HEK293T (cell line): ENCODE measurements at regions not wholly inside any gene's neighbourhood (a gene's known extent, or its start where the extent isn't known, plus 50 kb on each side); places are given as distances from the start of the nearest gene placed in this dataset.
"Not testable (repeated sequence)": the region's sequence is repeated elsewhere in the genome, so short reads cannot be mapped to it uniquely, and the experiment has no call there.

Experiments used
- CTCF ChIA-PET: fragments of 350-600 bp; formaldehyde crosslinking; extraction: SDS; loops from one replicate; lab custom pipeline; 2021; ENCODE audit warnings: antibody characterized with exemption, inconsistent platforms; lab: Yijun Ruan, JAX
- POLR2A ChIA-PET: fragments of 350-600 bp; formaldehyde crosslinking; extraction: SDS; loops from one replicate; lab custom pipeline; 2020; ENCODE audit warnings: antibody characterized with exemption, inconsistent platforms; lab: Yijun Ruan, JAX
- DNase-seq: peaks from one replicate; pipeline ENCODE4 v3.0.0; 2012; ENCODE audit warnings: mixed read lengths; ENCODE audit errors: extremely low spot score
- ARNT ChIP-seq: fragments of 450-650 bp; IDR thresholded peaks from 2 replicates; pipeline ENCODE4 v1.6.1; 2017; ENCODE audit warnings: mild to moderate bottlenecking
- BHLHE40 ChIP-seq: fragments of 450-650 bp; IDR thresholded peaks from 2 replicates; pipeline ENCODE4 v1.6.1; 2016; ENCODE audit warnings: mild to moderate bottlenecking, moderate library complexity, borderline replicate concordance
- CTBP1 ChIP-seq: fragments of 450-650 bp; IDR thresholded peaks from 2 replicates; pipeline ENCODE4 v1.6.1; 2016; ENCODE audit warnings: borderline replicate concordance
- ELF4 ChIP-seq: fragments of 450-650 bp; IDR thresholded peaks from 2 replicates; pipeline ENCODE4 v1.6.1; 2017; ENCODE audit warnings: antibody characterized with exemption
- FOXA1 ChIP-seq: fragments of 450-650 bp; IDR thresholded peaks from 2 replicates; pipeline ENCODE4 v1.6.1; 2016; ENCODE audit warnings: mild to moderate bottlenecking
- FOXK2 ChIP-seq: fragments of 450-650 bp; IDR thresholded peaks from 2 replicates; pipeline ENCODE4 v1.6.1; 2016; ENCODE audit warnings: mild to moderate bottlenecking
- FOXM1 ChIP-seq: fragments of 450-650 bp; IDR thresholded peaks from 2 replicates; pipeline ENCODE4 v1.6.1; 2017; ENCODE audit warnings: mild to moderate bottlenecking, borderline replicate concordance
- HDGF ChIP-seq: fragments of 450-650 bp; IDR thresholded peaks from 2 replicates; pipeline ENCODE4 v1.6.1; 2017; ENCODE audit warnings: antibody characterized with exemption, borderline replicate concordance
- L3MBTL2 ChIP-seq: fragments of 450-650 bp; conservative IDR thresholded peaks from 2 replicates; pipeline ENCODE4 v1.6.1; 2016; ENCODE audit warnings: mild to moderate bottlenecking
- LEF1 ChIP-seq: fragments of 450-650 bp; IDR thresholded peaks from 2 replicates; pipeline ENCODE4 v1.6.1; 2017; ENCODE audit warnings: mild to moderate bottlenecking, borderline replicate concordance
- NFRKB ChIP-seq: fragments of 450-650 bp; IDR thresholded peaks from 2 replicates; pipeline ENCODE4 v1.6.1; 2016; ENCODE audit warnings: mild to moderate bottlenecking, moderate library complexity
- PKNOX1 ChIP-seq: fragments of 450-650 bp; IDR thresholded peaks from 2 replicates; pipeline ENCODE4 v1.6.1; 2016
- SP1 ChIP-seq: fragments of 450-650 bp; IDR thresholded peaks from 2 replicates; pipeline ENCODE4 v1.6.1; 2017
- SUZ12 ChIP-seq: fragments of 450-650 bp; IDR thresholded peaks from 2 replicates; pipeline ENCODE4 v1.6.1; 2016; ENCODE audit warnings: mild to moderate bottlenecking
- TARDBP ChIP-seq: fragments of 450-650 bp; IDR thresholded peaks from 2 replicates; pipeline ENCODE4 v1.6.1; 2016
- ZNF384 ChIP-seq: fragments of 450-650 bp; IDR thresholded peaks from 2 replicates; pipeline ENCODE4 v1.6.1; 2016

- CTCF ChIA-PET: no interaction called here
- POLR2A ChIA-PET: no interaction called here
- TF ChIP-seq NFRKB: no peak
Observed at GRCh38 chr12:88903333-88903732, 323.1 kb upstream of the KITLG start.

GRCh38 chr12:88897723-88898122 is 317.5 kb upstream of the KITLG start:
- DNase-seq: no peak
- ChIA-PET CTCF (no interaction called here), POLR2A (no interaction called here)
- TF ChIP-seq ARNT (no peak), L3MBTL2 (no peak), ZNF384 (no peak), BHLHE40 (no peak), CTBP1 (no peak), FOXK2 (no peak), ELF4 (no peak), SUZ12 (no peak), HDGF (no peak), FOXM1 (no peak)

More at GRCh38 chr12:88903333-88903732, 323.1 kb upstream of the KITLG start:
- DNase-seq: no peak

- ChIA-PET POLR2A (no interaction called here), CTCF (no interaction called here)
- TF ChIP-seq LEF1 (no peak), ELF4 (no peak), FOXK2 (no peak), L3MBTL2 (no peak), FOXM1 (no peak), PKNOX1 (no peak), NFRKB (no peak), ARNT (no peak), CTBP1 (no peak), BHLHE40 (no peak), HDGF (no peak), ZNF384 (no peak), SP1 (no peak), FOXA1 (no peak), SUZ12 (no peak), TARDBP (no peak)
- DNase-seq: no peak
Observed at GRCh38 chr12:88896958-88897357, 316.7 kb upstream of the KITLG start.

GRCh38 chr12:88895634-88896033 is 315.4 kb upstream of the KITLG start:
- TF ChIP-seq FOXK2 (no peak), ZNF384 (no peak), L3MBTL2 (no peak), BHLHE40 (no peak), NFRKB (no peak), PKNOX1 (no peak), SP1 (no peak), SUZ12 (no peak), CTBP1 (no peak), ARNT (no peak), FOXM1 (no peak), LEF1 (no peak), HDGF (no peak), TARDBP (no peak), FOXA1 (no peak), ELF4 (no peak)
- no peak for DNase-seq
- POLR2A ChIA-PET: no interaction called here
- CTCF ChIA-PET: no interaction called here

- POLR2A ChIA-PET: no interaction called here
- CTCF ChIA-PET: no interaction called here
- no peak for DNase-seq
- no peak for TF ChIP-seq CTBP1
- TF ChIP-seq FOXA1: no peak
- no peak for TF ChIP-seq LEF1
- TF ChIP-seq NFRKB: no peak
- no peak for TF ChIP-seq PKNOX1
- TF ChIP-seq FOXM1: no peak
- TF ChIP-seq SP1: no peak
- no peak for TF ChIP-seq FOXK2
- no peak for TF ChIP-seq ELF4
- no peak for TF ChIP-seq TARDBP
- TF ChIP-seq BHLHE40: no peak
- no peak for TF ChIP-seq ZNF384
- TF ChIP-seq SUZ12: no peak
- TF ChIP-seq HDGF: no peak
- no peak for TF ChIP-seq L3MBTL2
- no peak for TF ChIP-seq ARNT
Observed at GRCh38 chr12:88893801-88894200, 313.5 kb upstream of the KITLG start.

- DNase-seq, CTCF ChIA-PET, POLR2A ChIA-PET: not testable (repeated sequence)
Observed at GRCh38 chr12:88891434-88891833, 311.2 kb upstream of the KITLG start.
